NCI-H128 (cell line): ENCODE measurements at regions not wholly inside any gene's neighbourhood (a gene's known extent, or its start where the extent isn't known, plus 50 kb on each side); places are given as distances from the start of the nearest gene placed in this dataset.
"Not testable (repeated sequence)": the region's sequence is repeated elsewhere in the genome, so short reads cannot be mapped to it uniquely, and the experiment has no call there.

ENCODE experiments used
- DNase-seq: peaks from one replicate; lab custom pipeline; 2025; ENCODE audit not compliant: unreplicated experiment; lab: John Stamatoyannopoulos, UW

GRCh38 chr6:14547284-14547998 is 429.9 kb downstream of the CD83 start:
- DNase-seq = no peak

- peak; percentile 72 for DNase-seq
Measured at GRCh38 chr6:14549304-14549770, 431.8 kb downstream of the CD83 start.

- DNase-seq = no peak
Measured at GRCh38 chr6:14549871-14550270, 432.3 kb downstream of the CD83 start.

DNA sequence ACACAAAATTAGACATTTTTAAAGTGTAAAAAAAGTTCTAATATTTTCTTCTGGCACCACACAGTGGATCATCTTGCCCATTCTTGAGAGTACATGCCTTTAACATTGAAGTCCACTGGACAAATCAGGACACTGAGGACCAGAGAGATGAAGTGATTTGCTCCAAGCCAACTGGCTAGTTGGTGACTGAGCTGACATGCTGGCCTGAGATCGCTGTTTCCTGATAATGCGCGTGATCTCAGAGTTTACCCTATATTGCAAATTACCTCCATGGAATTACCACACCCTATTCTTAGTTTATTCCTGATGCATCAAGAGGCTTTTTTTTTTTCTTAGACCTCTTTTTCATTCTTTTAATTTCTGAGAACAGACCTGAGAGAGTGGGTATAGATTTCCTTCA is 432.8 kb downstream of the CD83 start:
- no peak for DNase-seq

DNA sequence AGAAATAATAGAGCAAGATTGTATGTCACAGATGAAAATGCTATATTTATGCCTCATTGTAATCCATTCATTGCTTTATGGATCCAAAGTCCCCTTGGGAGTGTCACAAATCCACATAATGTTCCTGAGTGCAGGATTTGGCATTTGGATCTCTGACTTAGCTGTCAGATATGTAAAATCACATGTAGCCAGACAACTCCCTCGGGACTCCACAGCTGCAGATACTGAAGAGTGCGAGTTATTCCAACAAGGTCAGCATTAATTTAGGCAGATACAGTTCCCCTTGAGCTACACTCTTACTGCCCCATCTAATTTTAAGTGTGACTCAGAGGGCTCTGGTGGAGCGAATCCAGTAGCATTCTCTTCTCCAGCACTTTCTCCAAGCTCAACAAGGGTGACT is 433.2 kb downstream of the CD83 start:
- DNase-seq = no peak

DNA sequence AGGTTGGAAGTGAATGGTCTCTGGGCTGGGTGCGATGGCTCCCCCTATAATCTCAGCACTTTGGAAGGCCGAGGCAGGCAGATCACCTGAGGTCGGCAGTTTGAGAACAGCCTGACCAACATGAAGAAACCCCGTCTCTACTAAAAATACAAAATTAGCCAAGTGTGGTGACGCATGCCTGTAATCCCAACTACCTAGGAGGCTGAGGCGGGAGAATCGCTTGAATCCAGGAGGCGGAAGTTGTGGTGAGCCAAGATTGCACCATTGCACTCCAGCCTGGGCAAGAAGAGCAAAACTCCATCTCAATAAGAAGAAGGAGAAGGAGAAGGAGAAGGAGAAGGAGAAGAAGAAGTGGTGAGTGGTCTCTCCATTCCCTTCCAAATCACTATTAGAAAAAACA is 434.0 kb downstream of the CD83 start:
- not testable (repeated sequence) for DNase-seq

DNA sequence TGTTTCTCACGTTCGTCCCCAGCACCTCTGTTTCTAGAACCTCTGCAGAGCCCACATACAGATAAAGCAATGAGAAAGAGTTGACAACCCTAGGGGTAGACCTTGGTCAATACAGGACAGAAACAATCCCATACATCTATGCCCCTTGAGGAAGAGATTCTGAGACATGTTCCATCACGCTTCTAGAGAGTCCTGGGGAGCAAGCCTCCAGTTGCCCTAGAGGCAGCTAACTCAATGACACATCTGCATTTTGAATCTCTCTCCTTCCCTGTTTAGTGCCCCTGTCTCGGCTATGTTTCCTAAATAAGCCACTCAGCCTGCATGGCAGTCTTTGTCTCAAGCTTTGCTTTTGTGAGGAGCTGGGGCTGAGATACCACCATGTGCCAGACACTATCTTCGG is 435.3 kb downstream of the CD83 start:
- no peak for DNase-seq

DNA sequence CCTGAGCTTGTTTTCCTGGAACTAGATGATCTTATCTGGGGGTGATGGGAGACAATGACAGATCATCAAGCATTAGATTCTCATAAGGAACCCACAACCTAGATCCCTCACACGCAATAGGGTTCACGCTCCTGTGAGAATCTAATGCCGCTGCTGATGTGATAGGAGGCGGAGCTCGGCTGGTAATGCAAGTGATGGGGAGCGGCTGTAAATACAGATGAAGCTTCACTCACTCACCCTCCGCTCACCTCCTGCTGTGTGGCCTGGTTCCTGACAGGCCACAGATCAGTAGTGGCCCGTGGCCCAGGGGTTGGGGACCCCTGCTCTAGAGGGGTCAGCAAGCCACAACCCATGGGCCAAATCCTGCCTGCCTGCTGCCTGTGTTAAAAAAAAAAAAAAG is 435.9 kb downstream of the CD83 start:
- DNase-seq = no peak

- DNase-seq = no peak
Measured at GRCh38 chr6:14555804-14556203, 438.2 kb downstream of the CD83 start.

GRCh38 chr6:14559746-14560536 is 442.4 kb downstream of the CD83 start:
- DNase-seq = no peak

GRCh38 chr6:14561563-14561962 is 444.0 kb downstream of the CD83 start:
- not testable (repeated sequence) for DNase-seq

GRCh38 chr6:14567842-14568241 is 450.3 kb downstream of the CD83 start:
- no peak for DNase-seq

DNA sequence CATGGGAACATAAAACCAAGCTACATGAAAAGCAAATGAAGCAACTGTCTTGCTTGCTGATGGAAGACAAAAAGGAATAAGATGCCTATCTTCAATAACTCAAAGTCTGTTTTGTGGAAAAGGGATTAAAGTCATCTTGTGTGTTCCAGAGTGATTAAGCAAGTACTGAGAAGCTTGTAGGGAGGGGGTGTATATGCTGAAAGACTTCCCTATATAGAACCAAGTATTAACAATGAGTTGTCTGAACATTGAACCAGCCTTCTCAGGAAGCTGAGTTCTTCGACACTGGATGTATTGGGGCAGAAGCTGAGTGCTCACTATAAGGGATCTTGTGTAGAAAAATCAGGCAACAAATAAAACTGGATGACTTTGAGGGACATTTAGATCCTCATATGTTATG is 451.8 kb downstream of the CD83 start:
- no peak for DNase-seq

DNA sequence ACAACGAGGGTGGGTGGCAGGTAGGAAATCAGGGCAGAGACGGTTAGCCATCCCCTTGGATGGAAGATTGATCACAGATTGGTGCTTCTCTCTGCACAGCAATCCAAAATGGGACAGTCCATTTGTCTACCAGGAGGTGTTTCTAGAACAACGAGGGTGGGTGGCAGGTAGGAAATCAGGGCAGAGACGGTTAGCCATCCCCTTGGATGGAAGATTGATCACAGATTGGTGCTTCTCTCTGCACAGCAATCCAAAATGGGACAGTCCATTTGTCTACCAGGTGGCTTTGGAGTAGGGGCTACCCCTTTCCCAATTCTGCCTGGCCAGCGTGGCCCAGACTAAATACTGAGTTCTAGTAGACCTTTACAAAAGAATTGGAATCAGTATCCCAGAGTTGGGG is 452.3 kb downstream of the CD83 start:
- not testable (repeated sequence) for DNase-seq

GRCh38 chr6:14571001-14571400 is 453.4 kb downstream of the CD83 start:
- no peak for DNase-seq

DNA sequence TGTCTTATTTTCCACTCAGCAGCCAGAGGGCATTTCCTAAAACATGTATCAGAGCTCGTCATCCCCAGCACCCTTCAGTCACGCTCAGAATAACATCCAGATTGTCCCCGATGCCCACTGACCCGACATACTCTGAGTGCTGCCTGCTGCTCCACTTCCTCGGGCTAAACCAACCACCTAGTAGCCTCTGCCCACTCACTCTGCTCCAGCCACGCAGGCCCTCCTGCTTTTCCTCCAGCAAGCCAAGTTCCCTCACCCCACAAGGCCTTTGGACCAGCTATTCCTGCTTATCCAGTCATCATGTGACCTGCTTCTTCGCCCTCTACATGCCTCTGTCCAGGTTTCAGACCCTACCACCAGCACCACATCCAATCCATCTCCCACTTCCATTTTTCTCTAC is 454.2 kb downstream of the CD83 start:
- DNase-seq = no peak

- no peak for DNase-seq
Measured at GRCh38 chr6:14573267-14573666, 455.7 kb downstream of the CD83 start.

GRCh38 chr6:14573703-14574290 is 456.2 kb downstream of the CD83 start:
- no peak for DNase-seq

GRCh38 chr6:14575961-14576360 is 458.4 kb downstream of the CD83 start:
- no peak for DNase-seq

GRCh38 chr6:14578994-14579393 is 461.4 kb downstream of the CD83 start:
- no peak for DNase-seq

- no peak for DNase-seq
Measured at GRCh38 chr6:14582749-14583148, 465.2 kb downstream of the CD83 start.

DNA sequence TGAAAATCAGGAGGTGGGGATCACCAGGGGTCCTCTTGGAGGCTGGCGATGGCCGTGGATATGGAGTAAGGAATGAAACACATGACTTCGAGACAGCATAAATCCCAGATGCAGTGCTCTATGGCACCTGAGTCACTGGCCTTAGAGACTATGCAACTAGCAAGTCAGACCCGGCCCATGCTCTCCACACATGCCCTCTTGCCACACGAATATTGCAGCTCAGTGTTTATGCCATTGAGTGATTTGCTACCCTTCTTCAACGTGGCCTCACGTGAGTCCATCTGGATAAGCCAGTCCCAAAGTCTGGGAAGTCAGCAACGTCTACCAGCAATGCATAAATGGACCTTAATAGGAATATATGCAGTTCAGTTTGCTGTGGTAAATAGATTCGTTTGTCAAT is 466.3 kb downstream of the CD83 start:
- no peak for DNase-seq
